OCI-LY3 (cell line): ENCODE measurements at regions not wholly inside any gene's neighbourhood (a gene's known extent, or its start where the extent isn't known, plus 50 kb on each side); places are given as distances from the start of the nearest gene placed in this dataset.

ENCODE experiments used
- CTCF ChIP-seq: fragments of 200-600, 300-600 bp; sonication (generic); IDR thresholded peaks from 2 replicates; pipeline ENCODE4 v1.5.1; 2014; ENCODE audit warnings: antibody characterized with exemption, low read length, low read depth
- EZH2phosphoT487 ChIP-seq: fragments of 200-600 bp; shearing (Covaris generic); IDR thresholded peaks from 2 replicates; pipeline ENCODE4 v1.6.1; 2018; ENCODE audit warnings: antibody characterized with exemption, mixed run types, low read depth

- TF ChIP-seq CTCF = no peak
- no peak for TF ChIP-seq EZH2phosphoT487
Observed at GRCh38 chr7:155893664-155894063, 81.4 kb upstream of the SHH start.
